Forelimb muscle (tissue), 1 donor: ENCODE measurements at regions not wholly inside any gene's neighbourhood (a gene's known extent, or its start where the extent isn't known, plus 50 kb on each side); places are given as distances from the start of the nearest gene placed in this dataset.
"Not testable (repeated sequence)": the region's sequence is repeated elsewhere in the genome, so short reads cannot be mapped to it uniquely, and the experiment has no call there.

Source experiments
- DNase-seq: peaks from one replicate; pipeline ENCODE4 v3.0.0-alpha.2; 2013; ENCODE audit warnings: low read depth

DNA sequence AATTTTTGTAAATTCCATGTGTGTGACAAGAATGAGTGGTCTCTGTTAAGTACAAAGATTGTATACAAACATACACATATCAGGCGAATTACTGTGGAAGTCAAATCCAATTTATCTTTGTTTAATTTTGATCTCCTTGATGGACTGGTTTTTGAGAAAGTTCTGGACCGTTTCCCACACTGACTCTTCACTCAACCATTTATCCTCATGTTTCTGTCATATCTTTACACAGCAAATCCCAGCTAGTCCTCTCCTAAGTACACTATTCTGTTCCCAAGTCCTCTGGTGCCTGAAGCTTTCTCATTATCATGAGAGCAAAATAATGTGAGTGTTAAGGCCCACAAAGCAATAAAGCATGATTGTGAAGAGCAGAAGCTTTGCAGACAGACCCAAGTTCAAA lies 189.9 kb downstream of the WNT5A start:
- no peak for DNase-seq

DNA sequence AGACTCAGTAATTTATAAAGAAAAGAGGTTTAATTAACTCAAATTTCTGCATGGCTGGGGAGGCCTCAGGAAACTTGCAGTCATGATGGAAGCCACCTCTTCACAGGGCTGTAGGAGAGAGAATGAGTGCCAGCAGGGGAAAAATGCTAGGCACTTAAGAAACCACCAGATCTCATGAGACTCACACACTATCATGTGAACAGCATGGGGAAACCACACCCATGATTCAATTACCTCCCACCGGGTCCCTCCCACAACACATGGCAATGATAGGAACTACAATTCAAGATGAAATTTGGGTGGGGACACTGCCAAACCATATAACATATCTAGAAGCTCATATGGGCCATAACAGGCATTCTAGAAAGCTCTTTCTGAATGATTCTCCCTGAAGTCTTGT lies 190.3 kb downstream of the WNT5A start:
- no peak for DNase-seq

- no peak for DNase-seq
Observed at GRCh38 chr3:55296030-55296429, 191.1 kb downstream of the WNT5A start.

GRCh38 chr3:55294557-55294956 lies 192.5 kb downstream of the WNT5A start:
- DNase-seq, result no peak

DNA sequence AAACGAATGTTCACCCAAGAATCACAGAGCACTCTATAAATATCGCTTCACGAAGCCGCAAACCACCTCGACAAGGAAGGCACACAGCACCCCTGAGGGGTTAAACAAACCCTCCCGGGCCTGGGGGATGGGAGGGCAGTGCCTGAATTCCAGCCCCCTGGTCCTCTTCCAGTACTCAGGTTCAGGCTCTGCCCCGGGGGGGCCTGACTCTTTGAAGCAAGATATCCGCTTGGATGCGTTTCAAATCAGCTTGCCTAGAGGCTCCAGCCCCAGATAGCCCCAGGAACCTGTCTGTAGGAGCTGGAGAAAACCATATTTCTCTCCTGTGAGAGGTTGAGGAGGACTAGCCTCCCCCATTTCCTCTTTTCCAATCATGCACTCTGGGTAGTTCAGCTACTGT lies 194.7 kb downstream of the WNT5A start:
- no peak for DNase-seq

DNA sequence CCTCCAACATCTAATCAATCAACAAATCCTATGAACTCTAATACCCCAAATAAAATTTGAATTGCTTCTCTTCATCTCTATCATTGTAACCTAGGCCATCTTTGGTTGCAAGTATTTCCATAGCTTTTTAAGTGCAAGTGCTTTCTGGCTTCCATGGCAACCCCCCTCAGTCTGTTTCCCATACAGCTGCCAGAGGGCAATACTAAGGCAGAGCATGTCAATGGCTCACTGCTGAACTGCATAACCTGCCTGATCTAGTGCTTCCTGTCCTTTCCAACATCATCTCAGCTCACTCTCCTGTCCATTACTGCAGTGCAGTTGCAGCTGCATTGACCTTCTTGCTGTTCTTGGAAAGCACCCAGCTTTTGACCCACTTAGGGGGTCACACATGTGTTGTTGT lies 198.4 kb downstream of the WNT5A start:
- no peak for DNase-seq

GRCh38 chr3:55286693-55287092 lies 200.4 kb downstream of the WNT5A start:
- no peak for DNase-seq

- DNase-seq, result no peak
Observed at GRCh38 chr3:55285156-55285555, 201.9 kb downstream of the WNT5A start.

DNA sequence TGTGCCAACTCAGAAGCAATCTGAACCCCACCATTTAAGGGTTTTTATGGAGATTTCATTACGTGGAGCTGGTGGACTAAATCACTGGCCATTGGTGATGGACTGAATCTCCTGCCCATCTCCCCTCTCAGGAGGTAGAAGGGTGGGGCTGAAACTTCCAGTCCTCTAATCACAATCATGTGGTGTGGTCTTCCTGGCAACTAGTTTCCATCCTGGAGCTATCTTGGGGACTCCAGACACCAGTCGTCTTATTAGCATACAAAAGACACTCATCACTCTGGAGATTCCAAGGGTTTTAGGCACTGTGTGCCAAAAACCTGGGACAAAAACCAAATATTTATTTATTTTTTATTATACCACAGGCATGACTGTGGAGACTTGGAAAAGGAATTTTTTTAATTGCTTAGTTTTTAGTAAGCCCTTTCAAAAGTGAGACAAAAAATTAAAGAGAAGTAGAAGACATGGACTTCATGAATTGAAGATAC lies 203.6 kb downstream of the WNT5A start:
- no peak for DNase-seq

DNA sequence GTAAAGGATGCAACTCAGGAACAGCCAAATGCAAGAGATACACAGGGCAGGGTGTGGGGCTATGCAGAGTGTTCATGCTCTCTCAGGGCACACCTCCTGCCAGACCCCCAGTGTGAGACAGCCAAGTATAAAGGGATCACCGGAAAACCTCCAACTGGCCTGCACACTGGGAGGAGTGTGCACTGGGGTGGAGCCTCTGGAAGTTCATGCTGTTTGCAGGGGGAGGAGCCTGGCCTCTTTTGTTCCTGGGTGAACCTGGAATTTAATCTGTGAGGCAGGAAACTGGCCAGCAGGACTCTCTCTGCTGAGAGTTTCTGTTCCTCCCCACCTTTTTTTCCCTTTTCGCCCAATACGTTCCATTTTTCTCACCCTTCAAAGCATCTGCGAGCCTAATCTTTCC lies 204.1 kb downstream of the WNT5A start:
- no peak for DNase-seq

DNA sequence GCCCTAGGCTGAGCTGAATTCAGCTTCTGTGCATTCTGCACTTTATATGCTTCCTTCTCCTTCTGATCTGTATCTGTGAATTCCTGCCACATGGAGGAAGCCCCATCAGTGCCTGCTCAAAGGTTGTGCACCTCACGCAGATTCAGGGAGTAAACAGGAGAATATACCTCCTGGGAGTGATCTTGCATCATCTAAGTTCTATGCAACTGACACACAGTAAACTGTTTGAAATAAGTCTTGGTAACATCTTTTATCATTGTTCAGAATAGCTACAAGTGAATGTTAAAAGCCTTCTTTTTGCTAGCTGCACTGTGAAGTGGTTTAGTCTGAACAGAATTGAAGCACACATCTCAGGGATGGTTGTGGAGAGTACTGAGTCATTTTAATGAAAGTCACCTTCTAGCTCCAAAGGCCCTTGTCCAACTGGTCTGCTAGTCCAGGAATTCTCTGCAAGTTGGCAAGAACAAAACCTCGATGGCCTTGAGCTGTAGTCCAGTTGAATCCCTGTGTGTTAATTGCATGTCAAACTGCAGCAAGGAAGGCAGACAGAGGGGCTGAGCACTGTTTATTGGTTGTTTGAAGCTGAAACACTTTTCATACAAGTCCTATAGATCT lies 215.0 kb downstream of the WNT5A start:
- DNase-seq, result no peak

GRCh38 chr3:55271549-55271948 lies 215.6 kb downstream of the WNT5A start:
- DNase-seq, result no peak

DNA sequence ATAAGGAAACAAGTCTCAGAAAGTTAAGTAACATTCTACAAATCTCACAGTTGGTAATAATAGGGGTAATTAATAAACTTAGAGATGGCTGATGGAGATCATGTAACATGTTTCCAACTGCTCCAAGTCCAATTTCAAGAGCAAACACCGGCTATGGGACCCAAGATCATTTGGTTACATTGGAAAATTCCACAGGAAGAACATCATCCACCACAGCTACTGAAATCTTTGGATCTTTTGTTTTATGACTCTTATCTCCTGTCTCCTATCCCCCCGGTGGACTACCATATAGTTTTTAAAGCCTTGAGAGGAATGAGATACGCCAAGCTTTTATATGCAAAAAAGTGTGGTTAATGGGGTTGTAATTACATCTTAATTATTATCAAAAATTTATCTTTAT lies 216.1 kb downstream of the WNT5A start:
- no peak for DNase-seq

GRCh38 chr3:55269636-55270035 lies 217.5 kb downstream of the WNT5A start:
- no peak for DNase-seq

GRCh38 chr3:55269096-55269495 lies 218.0 kb downstream of the WNT5A start:
- DNase-seq, result no peak

GRCh38 chr3:55267206-55267930 lies 219.7 kb downstream of the WNT5A start:
- no peak for DNase-seq

- DNase-seq, result no peak
Observed at GRCh38 chr3:55264919-55265318, 222.2 kb downstream of the WNT5A start.

- DNase-seq, result no peak
Observed at GRCh38 chr3:55252921-55253320, 234.2 kb downstream of the WNT5A start.

DNA sequence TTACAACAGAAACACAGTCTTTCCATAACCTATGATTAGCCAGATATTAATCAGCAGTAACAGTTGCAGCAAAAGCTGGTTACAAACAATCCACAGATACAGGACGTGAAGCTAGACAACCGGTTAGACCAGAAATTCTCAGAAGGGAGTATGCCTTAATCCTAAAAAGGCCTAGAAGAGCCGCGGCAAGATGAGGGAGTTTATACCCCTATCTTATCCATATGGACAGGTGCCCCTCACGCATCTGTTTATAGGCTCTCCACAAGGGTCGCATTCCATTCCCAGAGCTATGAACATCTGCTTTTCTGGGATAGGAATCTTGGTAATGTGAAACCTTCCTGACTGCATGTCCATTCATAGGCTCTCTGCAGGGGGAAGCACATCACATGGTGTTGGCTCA lies 237.9 kb downstream of the WNT5A start:
- DNase-seq, result not testable (repeated sequence)

DNA sequence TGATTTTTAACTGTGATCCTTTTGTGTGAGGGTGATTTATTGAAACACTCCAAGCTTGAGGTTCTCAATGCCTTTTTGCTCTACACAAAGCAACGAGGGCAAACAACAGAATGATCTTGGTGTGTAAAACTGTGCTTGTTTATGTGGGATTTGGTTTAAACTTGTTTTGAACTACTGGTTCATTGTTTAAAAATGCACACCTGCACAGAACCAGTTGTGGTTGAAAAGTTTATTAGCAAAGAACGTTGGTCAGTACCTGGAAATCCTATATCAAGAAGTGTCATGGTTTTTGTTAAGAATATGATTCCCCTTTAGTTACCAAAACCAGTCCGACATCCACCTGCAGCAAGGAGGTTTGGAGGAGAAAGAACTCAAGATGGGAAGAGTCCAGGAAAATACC lies 239.4 kb downstream of the WNT5A start:
- no peak for DNase-seq

DNA sequence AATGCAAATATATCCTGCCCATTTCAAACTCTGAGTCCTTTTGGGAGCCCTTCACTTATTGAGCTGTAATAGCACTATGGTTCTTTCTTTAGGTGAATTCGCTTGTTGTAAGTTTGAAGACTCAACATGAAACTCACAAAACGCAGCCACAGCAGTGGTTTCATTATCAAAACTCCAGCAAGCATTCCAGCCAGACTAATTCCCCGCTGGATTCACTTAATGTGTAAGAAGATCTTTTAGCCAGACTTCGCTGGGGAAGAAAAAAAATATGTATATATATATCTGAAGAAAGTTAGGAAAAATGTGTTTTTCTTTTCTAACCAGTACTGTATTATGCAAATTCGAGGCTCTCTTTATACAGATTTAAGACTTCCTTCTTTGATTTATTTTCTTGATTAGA lies 241.1 kb downstream of the WNT5A start:
- DNase-seq, result peak; percentile 40

DNA sequence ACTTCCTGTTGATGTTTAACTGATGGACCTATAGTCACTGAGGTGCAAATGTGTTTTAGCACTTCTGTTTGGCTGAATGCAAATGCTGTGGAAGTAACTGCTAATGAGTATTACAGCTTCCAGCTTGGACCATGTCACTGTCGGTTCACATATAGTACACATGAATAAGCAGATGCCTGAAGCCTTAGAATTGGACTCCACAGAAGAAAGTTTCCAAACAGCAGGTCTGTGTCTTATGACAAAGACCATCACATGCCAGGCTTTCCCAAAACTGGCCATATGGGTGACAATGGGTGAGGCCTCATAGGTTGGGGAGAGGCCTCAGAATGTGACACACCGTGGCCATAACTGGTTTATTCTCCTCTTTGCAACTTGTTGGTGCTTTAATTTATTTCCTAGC lies 241.8 kb downstream of the WNT5A start:
- DNase-seq, result no peak

- DNase-seq, result no peak
Observed at GRCh38 chr3:55244247-55244646, 242.9 kb downstream of the WNT5A start.

DNA sequence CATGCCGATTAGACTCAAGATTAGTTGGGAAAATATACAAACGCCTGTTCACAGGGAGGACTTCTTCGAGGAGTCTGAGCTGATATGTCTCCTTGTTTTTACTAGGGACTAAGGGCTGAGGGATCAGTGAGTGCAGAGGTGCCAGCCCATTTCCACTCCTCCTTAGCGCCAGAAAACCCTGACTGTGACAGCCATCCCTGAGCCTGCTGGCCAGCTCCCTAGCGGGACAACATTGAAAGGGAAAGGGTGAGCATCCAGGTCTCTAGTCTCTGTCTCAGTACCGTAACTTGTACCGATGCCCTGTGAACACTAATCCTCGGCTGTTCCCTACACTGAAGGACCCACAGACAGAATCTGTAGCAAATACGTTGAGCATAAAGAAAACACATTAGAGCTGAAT lies 243.4 kb downstream of the WNT5A start:
- DNase-seq, result no peak
